GM13977 (cell line): ENCODE measurements at regions not wholly inside any gene's neighbourhood (a gene's known extent, or its start where the extent isn't known, plus 50 kb on each side); places are given as distances from the start of the nearest gene placed in this dataset.

ENCODE experiments used
- DNase-seq: peaks from one replicate; pipeline ENCODE4 v3.0.0; 2012; ENCODE audit warnings: low spot score
- CTCF ChIP-seq: IDR thresholded peaks from 2 replicates; pipeline ENCODE4 v1.5.1; 2012; ENCODE audit warnings: mild to moderate bottlenecking, control low read depth; ENCODE audit not compliant: insufficient read depth; ENCODE audit errors: extremely low read depth, missing control alignments
- in situ Hi-C: fragments of 300-500 bp; cut with MboI; formaldehyde crosslinking; loops from one replicate; pipeline ENCODE4 v1.12.0; 2022; ENCODE audit warnings: low sequenced_read_pairs, low pct_unique_long_range_greater_than_20kb, mixed read lengths, inconsistent platforms; ENCODE audit not compliant: unreplicated experiment

GRCh38 chr15:91400481-91400880 is 300.4 kb downstream of the SV2B start:
- in situ Hi-C loops: no loop called here
- TF ChIP-seq CTCF: no peak
- DNase-seq: no peak

- in situ Hi-C loops: no loop called here
- no peak for DNase-seq
- TF ChIP-seq CTCF: no peak
These were observed 307.3 kb downstream of the SV2B start for GRCh38 chr15:91407269-91407889.

GRCh38 chr15:91408476-91409076 is 308.5 kb downstream of the SV2B start:
- no peak for TF ChIP-seq CTCF
- DNase-seq: no peak
- in situ Hi-C loops: no loop called here

GRCh38 chr15:91409387-91409786 is 309.3 kb downstream of the SV2B start:
- TF ChIP-seq CTCF: no peak
- in situ Hi-C loops: no loop called here
- no peak for DNase-seq

GRCh38 chr15:91411586-91411985 is 311.5 kb downstream of the SV2B start:
- in situ Hi-C loops: no loop called here
- TF ChIP-seq CTCF: no peak
- no peak for DNase-seq

GRCh38 chr15:91412138-91412928 is 312.3 kb downstream of the SV2B start:
- TF ChIP-seq CTCF: no peak
- in situ Hi-C loops: no loop called here
- DNase-seq: no peak
